ENCODE measurements at regions not wholly inside any gene's neighbourhood (a gene's known extent, or its start where the extent isn't known, plus 50 kb on each side); places are given as distances from the start of the nearest gene placed in this dataset.

DNA sequence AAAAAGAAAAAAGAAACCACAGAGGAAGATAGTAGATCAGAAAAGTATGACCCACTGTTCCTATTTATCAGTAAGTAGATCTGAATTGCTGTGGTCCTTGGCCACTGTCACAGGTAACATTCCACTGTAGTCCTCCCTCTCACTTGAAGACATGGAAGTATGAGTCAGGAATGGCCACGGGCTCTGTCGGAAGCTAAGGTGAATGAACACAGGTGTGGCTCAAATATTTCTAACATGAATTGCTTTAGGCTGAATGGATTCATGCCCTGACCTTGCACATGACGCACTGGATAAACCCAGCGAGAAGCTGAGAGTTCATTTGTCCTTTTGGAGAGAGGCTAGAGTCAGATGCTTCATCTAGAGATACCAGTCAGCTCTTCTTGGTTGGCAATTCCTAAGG is 224.5 kb upstream of the SP8 start:
- H3K36me3 ChIP-seq (ENCODE audit: control insufficient read depth in 1 of 2, insufficient read depth in 2 of 2, low read length in 2 of 2) = no peaks in the 10 kb centered on the region
- H3K4me3 ChIP-seq (replicated peaks in 1 of 2; ENCODE audit: low read depth in 1 of 2, low read length in 2 of 2) = no peak overlapping the region; a peak in 1 of 4 replicates
- CTCF ChIA-PET = no interaction called here
- no peak overlapping the region for H3K9ac ChIP-seq (ENCODE audit: low read length)
- H2AFZ ChIP-seq (ENCODE audit: low read depth, low read length, poor library complexity, severe bottlenecking) = peak overlapping the region; percentile 77
- no peaks in the 10 kb centered on the region for H3K27me3 ChIP-seq (ENCODE audit: insufficient read depth, low read length)
- H3K4me2 ChIP-seq (ENCODE audit: low read length) = peak overlapping the region; percentile 52
- POLR2A ChIA-PET = no interaction called here
- no peaks in the 10 kb centered on the region for H3K9me2 ChIP-seq (ENCODE audit: insufficient read depth)
- RAD21 ChIA-PET (ENCODE audit: low non-redundant PET in 1 of 2, low total read pairs in 2 of 2, uncharacterized antibody in 2 of 2, unreplicated experiment in 2 of 2) = no interaction called here
- no peaks in the 10 kb centered on the region for H3K79me2 ChIP-seq (ENCODE audit: insufficient read depth, low read length)
- intact Hi-C loops (cut with micrococcal nuclease) = no loop called here
- H3K4me1 ChIP-seq (ENCODE audit: control insufficient read depth in 1 of 2, insufficient read depth in 2 of 2, low read length in 2 of 2) = peaks cover 11 to 21% of the 10 kb centered on the region in 2 experiments
- H3K27ac ChIP-seq (ENCODE audit: low read depth, low read length) = peak overlapping the region; percentile 33; the same call in 1 of the 2 replicates
- peak; percentile 99 for ATAC-seq
- no TSS peak for BruUV-seq (replicated peaks)
- peak; percentile 90 for DNase-seq (ENCODE audit: low read depth, low spot score)
- H3K9me3 ChIP-seq (ENCODE audit: control insufficient read depth in 1 of 2, insufficient read depth in 1 of 2, low read depth in 1 of 2, low read length in 2 of 2) = no peaks in the 10 kb centered on the region; a peak in 1 of 4 replicates
- no peaks in the 10 kb centered on the region for H4K20me1 ChIP-seq (ENCODE audit: insufficient read depth)
- no peak for TF ChIP-seq TCF7L2 (IDR thresholded peaks at IDR 0.05; ENCODE audit: borderline replicate concordance, extremely low read depth, insufficient read depth, insufficient read length)
- TF ChIP-seq SIN3A (IDR thresholded peaks at IDR 0.05; ENCODE audit: low read depth) = 0 out of 2 replicates have a peak, but pooled peaks have one; percentile 26
- no peak; the same call in 1 of the 2 replicates for TF ChIP-seq SRF (IDR thresholded peaks at IDR 0.05; ENCODE audit: low read depth)
- no peak for TF ChIP-seq ELF1 (IDR thresholded peaks at IDR 0.05; ENCODE audit: borderline replicate concordance, low read depth)
- 0 out of 2 replicates have a peak, but pooled peaks have one; percentile 14 for TF ChIP-seq EGR1 (IDR thresholded peaks at IDR 0.05; ENCODE audit: low read depth)
- no peak for TF ChIP-seq ZNF274 (IDR thresholded peaks at IDR 0.05; ENCODE audit: low read depth, low read length)
- TF ChIP-seq EZH2 (IDR thresholded peaks at IDR 0.05) = no peak
- TF ChIP-seq POLR2A (IDR thresholded peaks at IDR 0.05; ENCODE audit: borderline replicate concordance, extremely low read depth, insufficient read depth, insufficient read length) = no peak
- TF ChIP-seq, protein P1, sequence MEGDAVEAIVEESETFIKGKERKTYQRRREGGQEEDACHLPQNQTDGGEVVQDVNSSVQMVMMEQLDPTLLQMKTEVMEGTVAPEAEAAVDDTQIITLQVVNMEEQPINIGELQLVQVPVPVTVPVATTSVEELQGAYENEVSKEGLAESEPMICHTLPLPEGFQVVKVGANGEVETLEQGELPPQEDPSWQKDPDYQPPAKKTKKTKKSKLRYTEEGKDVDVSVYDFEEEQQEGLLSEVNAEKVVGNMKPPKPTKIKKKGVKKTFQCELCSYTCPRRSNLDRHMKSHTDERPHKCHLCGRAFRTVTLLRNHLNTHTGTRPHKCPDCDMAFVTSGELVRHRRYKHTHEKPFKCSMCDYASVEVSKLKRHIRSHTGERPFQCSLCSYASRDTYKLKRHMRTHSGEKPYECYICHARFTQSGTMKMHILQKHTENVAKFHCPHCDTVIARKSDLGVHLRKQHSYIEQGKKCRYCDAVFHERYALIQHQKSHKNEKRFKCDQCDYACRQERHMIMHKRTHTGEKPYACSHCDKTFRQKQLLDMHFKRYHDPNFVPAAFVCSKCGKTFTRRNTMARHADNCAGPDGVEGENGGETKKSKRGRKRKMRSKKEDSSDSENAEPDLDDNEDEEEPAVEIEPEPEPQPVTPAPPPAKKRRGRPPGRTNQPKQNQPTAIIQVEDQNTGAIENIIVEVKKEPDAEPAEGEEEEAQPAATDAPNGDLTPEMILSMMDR (IDR thresholded peaks at IDR 0.05 in 2 of 3, conservative IDR thresholded peaks at IDR 0.05 in 1 of 3; ENCODE audit: borderline replicate concordance in 1 of 3, insufficient read depth in 1 of 3, low read depth in 2 of 3, low read length in 2 of 3) = no peak
- TF ChIP-seq, protein P2, sequence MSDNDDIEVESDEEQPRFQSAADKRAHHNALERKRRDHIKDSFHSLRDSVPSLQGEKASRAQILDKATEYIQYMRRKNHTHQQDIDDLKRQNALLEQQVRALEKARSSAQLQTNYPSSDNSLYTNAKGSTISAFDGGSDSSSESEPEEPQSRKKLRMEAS (IDR thresholded peaks at IDR 0.05) = peak; percentile 64
- peak; percentile 33 for TF ChIP-seq YY1 (IDR thresholded peaks at IDR 0.05; ENCODE audit: extremely low read depth, insufficient replicate concordance, low read depth, low read length)
- TF ChIP-seq, protein P3, sequence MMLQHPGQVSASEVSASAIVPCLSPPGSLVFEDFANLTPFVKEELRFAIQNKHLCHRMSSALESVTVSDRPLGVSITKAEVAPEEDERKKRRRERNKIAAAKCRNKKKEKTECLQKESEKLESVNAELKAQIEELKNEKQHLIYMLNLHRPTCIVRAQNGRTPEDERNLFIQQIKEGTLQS (IDR thresholded peaks at IDR 0.05) = no peak
- peak; percentile 82 for TF ChIP-seq JUND (IDR thresholded peaks at IDR 0.05)
- TF ChIP-seq, protein P4, sequence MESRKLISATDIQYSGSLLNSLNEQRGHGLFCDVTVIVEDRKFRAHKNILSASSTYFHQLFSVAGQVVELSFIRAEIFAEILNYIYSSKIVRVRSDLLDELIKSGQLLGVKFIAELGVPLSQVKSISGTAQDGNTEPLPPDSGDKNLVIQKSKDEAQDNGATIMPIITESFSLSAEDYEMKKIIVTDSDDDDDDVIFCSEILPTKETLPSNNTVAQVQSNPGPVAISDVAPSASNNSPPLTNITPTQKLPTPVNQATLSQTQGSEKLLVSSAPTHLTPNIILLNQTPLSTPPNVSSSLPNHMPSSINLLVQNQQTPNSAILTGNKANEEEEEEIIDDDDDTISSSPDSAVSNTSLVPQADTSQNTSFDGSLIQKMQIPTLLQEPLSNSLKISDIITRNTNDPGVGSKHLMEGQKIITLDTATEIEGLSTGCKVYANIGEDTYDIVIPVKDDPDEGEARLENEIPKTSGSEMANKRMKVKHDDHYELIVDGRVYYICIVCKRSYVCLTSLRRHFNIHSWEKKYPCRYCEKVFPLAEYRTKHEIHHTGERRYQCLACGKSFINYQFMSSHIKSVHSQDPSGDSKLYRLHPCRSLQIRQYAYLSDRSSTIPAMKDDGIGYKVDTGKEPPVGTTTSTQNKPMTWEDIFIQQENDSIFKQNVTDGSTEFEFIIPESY (IDR thresholded peaks at IDR 0.05; ENCODE audit: extremely low read depth, insufficient replicate concordance, low read length) = no peak
- no peak for TF ChIP-seq ZFX (IDR thresholded peaks at IDR 0.05)
- TF ChIP-seq POLR2AphosphoS5 (IDR thresholded peaks at IDR 0.05; ENCODE audit: low read depth, low read length) = no peak
- TF ChIP-seq SP1 (IDR thresholded peaks at IDR 0.05; ENCODE audit: low read depth) = peak; percentile 83
- TF ChIP-seq RAD21 (IDR thresholded peaks at IDR 0.05; ENCODE audit: low read depth) = no peak
- TF ChIP-seq, protein P5, sequence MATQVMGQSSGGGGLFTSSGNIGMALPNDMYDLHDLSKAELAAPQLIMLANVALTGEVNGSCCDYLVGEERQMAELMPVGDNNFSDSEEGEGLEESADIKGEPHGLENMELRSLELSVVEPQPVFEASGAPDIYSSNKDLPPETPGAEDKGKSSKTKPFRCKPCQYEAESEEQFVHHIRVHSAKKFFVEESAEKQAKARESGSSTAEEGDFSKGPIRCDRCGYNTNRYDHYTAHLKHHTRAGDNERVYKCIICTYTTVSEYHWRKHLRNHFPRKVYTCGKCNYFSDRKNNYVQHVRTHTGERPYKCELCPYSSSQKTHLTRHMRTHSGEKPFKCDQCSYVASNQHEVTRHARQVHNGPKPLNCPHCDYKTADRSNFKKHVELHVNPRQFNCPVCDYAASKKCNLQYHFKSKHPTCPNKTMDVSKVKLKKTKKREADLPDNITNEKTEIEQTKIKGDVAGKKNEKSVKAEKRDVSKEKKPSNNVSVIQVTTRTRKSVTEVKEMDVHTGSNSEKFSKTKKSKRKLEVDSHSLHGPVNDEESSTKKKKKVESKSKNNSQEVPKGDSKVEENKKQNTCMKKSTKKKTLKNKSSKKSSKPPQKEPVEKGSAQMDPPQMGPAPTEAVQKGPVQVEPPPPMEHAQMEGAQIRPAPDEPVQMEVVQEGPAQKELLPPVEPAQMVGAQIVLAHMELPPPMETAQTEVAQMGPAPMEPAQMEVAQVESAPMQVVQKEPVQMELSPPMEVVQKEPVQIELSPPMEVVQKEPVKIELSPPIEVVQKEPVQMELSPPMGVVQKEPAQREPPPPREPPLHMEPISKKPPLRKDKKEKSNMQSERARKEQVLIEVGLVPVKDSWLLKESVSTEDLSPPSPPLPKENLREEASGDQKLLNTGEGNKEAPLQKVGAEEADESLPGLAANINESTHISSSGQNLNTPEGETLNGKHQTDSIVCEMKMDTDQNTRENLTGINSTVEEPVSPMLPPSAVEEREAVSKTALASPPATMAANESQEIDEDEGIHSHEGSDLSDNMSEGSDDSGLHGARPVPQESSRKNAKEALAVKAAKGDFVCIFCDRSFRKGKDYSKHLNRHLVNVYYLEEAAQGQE (IDR thresholded peaks at IDR 0.05; ENCODE audit: low read depth) = no peak
- peak; percentile 83 for TF ChIP-seq FOSL1 (IDR thresholded peaks at IDR 0.05; ENCODE audit: low read depth)
- TF ChIP-seq CBX3 (IDR thresholded peaks at IDR 0.05; ENCODE audit: low read depth) = peak; percentile 83
- peak; percentile 37; the same call in 1 of the 2 replicates for TF ChIP-seq CEBPB (IDR thresholded peaks at IDR 0.05; ENCODE audit: low read depth)

Measured in HCT116 (cell line).